ENCODE measurements at regions not wholly inside any gene's neighbourhood (a gene's known extent, or its start where the extent isn't known, plus 50 kb on each side); places are given as distances from the start of the nearest gene placed in this dataset.

DNA sequence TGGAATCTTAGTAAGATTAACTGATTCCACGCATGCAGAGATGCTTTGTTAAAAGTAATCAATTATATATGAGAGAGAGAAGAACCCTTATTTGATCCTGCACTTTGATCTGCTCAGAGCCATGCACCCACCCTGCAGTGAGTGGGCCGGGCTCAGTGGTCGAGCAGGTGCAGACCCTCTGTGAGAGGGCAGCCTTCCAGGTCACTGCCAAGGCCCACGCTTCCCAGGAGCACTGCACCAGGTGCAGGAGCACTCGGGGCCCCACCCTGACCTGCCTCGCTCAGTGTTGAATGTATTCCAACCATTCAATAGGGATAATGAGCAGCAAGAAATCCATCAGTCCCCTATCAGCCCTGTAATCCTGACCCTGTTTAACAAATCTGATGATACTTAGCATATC is 126.9 kb downstream of the TMEM200C start:
- Histone ChIP-seq H3K9ac (ENCODE audit: control insufficient read depth, extremely low read depth, insufficient read depth, low read length) (no peak overlapping the region), H3K9me1 (ENCODE audit: control insufficient read depth, extremely low read depth, insufficient read depth, low read length) (no peaks in the 10 kb centered on the region), H3K36me3 (ENCODE audit: control insufficient read depth in 2 of 2, extremely low read depth in 1 of 2, insufficient read depth in 2 of 2, low read length in 2 of 2) (no peaks in the 10 kb centered on the region), H3K4me3 (ENCODE audit: control insufficient read depth in 2 of 3, extremely low read depth in 1 of 3, insufficient read depth in 2 of 3, low read depth in 1 of 3, low read length in 3 of 3) (no peak overlapping the region), H4K20me1 (ENCODE audit: control insufficient read depth, extremely low read depth, insufficient read depth, low read length) (no peaks in the 10 kb centered on the region), H2AFZ (ENCODE audit: control insufficient read depth, low read length) (no peak overlapping the region), H3K27ac (ENCODE audit: control insufficient read depth, insufficient read depth, low read length) (no peak overlapping the region), H3K4me1 (ENCODE audit: control insufficient read depth, extremely low read depth, insufficient read depth, low read length) (no peaks in the 10 kb centered on the region), H3K27me3 (ENCODE audit: control insufficient read depth, extremely low read depth, insufficient read depth, low read length) (no peaks in the 10 kb centered on the region), H3K4me2 (ENCODE audit: control insufficient read depth, extremely low read depth, insufficient read depth, low read depth, low read length) (no peak overlapping the region), H3K9me3 (ENCODE audit: control insufficient read depth, low read depth, low read length) (no peaks in the 10 kb centered on the region), H3K79me2 (ENCODE audit: control insufficient read depth, insufficient read depth, low read length) (no peaks in the 10 kb centered on the region)
- DNase-seq (ENCODE audit: low read depth, low spot score): no peak
- no peak for TF ChIP-seq EZH2 (IDR thresholded peaks at IDR 0.05; ENCODE audit: low read length)
- TF ChIP-seq, protein P1, sequence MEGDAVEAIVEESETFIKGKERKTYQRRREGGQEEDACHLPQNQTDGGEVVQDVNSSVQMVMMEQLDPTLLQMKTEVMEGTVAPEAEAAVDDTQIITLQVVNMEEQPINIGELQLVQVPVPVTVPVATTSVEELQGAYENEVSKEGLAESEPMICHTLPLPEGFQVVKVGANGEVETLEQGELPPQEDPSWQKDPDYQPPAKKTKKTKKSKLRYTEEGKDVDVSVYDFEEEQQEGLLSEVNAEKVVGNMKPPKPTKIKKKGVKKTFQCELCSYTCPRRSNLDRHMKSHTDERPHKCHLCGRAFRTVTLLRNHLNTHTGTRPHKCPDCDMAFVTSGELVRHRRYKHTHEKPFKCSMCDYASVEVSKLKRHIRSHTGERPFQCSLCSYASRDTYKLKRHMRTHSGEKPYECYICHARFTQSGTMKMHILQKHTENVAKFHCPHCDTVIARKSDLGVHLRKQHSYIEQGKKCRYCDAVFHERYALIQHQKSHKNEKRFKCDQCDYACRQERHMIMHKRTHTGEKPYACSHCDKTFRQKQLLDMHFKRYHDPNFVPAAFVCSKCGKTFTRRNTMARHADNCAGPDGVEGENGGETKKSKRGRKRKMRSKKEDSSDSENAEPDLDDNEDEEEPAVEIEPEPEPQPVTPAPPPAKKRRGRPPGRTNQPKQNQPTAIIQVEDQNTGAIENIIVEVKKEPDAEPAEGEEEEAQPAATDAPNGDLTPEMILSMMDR (optimal IDR thresholded peaks at IDR 0.05 in 1 of 3, IDR thresholded peaks at IDR 0.05 in 1 of 3, conservative IDR thresholded peaks at IDR 0.05 in 1 of 3; ENCODE audit: extremely low read depth in 1 of 3, insufficient read depth in 2 of 3, low read length in 3 of 3): no peak
- no peak for FAIRE-seq
- dilution Hi-C loops (cut with MboI; ENCODE audit: extremely low pct_ligation_motif_present, low sequenced_read_pairs): no loop called here

DNA sequence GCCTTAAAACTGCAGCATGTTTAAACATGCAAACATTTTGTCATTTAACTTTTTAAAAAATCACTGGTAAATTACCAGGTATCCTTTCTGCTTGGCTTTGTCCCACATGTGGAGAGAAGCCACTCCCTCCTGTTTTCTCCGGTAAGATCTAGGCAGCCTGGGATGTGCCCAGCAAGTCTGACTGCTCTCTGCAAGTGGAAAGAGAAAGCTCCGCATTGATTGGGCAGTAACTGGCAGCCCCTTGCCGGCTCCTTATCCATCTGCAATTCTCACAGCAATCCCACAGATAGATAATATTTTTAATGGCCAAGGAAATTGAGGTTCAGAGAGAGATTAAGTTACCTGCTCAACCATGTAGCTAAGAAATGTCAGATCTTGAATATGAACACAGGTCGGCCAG is 136.1 kb downstream of the TMEM200C start:
- no peak overlapping the region for H3K4me2 ChIP-seq (ENCODE audit: control insufficient read depth, extremely low read depth, insufficient read depth, low read depth, low read length)
- H3K27ac ChIP-seq (ENCODE audit: control insufficient read depth, insufficient read depth, low read length): no peak overlapping the region
- no peaks in the 10 kb centered on the region for H4K20me1 ChIP-seq (ENCODE audit: control insufficient read depth, extremely low read depth, insufficient read depth, low read length)
- no peaks in the 10 kb centered on the region for H3K27me3 ChIP-seq (ENCODE audit: control insufficient read depth, extremely low read depth, insufficient read depth, low read length)
- no peaks in the 10 kb centered on the region for H3K9me3 ChIP-seq (ENCODE audit: control insufficient read depth, low read depth, low read length)
- dilution Hi-C loops (cut with MboI; ENCODE audit: extremely low pct_ligation_motif_present, low sequenced_read_pairs): no loop called here
- H3K79me2 ChIP-seq (ENCODE audit: control insufficient read depth, insufficient read depth, low read length): no peaks in the 10 kb centered on the region
- no peak for FAIRE-seq
- H3K4me3 ChIP-seq (ENCODE audit: control insufficient read depth in 2 of 3, extremely low read depth in 1 of 3, insufficient read depth in 2 of 3, low read depth in 1 of 3, low read length in 3 of 3): no peak overlapping the region
- H3K36me3 ChIP-seq (ENCODE audit: control insufficient read depth in 2 of 2, extremely low read depth in 1 of 2, insufficient read depth in 2 of 2, low read length in 2 of 2): no peaks in the 10 kb centered on the region
- H2AFZ ChIP-seq (ENCODE audit: control insufficient read depth, low read length): no peak overlapping the region
- no peaks in the 10 kb centered on the region for H3K4me1 ChIP-seq (ENCODE audit: control insufficient read depth, extremely low read depth, insufficient read depth, low read length)
- no peak for TF ChIP-seq EZH2 (IDR thresholded peaks at IDR 0.05; ENCODE audit: low read length)
- TF ChIP-seq, protein P1 (optimal IDR thresholded peaks at IDR 0.05 in 1 of 3, IDR thresholded peaks at IDR 0.05 in 1 of 3, conservative IDR thresholded peaks at IDR 0.05 in 1 of 3; ENCODE audit: extremely low read depth in 1 of 3, insufficient read depth in 2 of 3, low read length in 3 of 3): no peak
- no peak overlapping the region for H3K9ac ChIP-seq (ENCODE audit: control insufficient read depth, extremely low read depth, insufficient read depth, low read length)
- no peaks in the 10 kb centered on the region for H3K9me1 ChIP-seq (ENCODE audit: control insufficient read depth, extremely low read depth, insufficient read depth, low read length)
- DNase-seq (ENCODE audit: low read depth, low spot score): no peak

All from keratinocyte (primary cell).